ENCODE measurements at regions not wholly inside any gene's neighbourhood (a gene's known extent, or its start where the extent isn't known, plus 50 kb on each side); places are given as distances from the start of the nearest gene placed in this dataset.

- TF ChIP-seq Cebpa-rat (IDR thresholded peaks at IDR 0.05): no peak
- Histone ChIP-seq H3K4me1 (peaks cover 4 to 7% (median 5%) of the 10 kb centered on the region in 10 experiments), H3K9me3 (replicated peaks in 1 of 11) (peaks cover 0 to 64% (median 23%) of the 10 kb centered on the region in 11 experiments; a peak in 14 of 22 replicates), H3K36me3 (peaks cover 0 to 99% (median 25%) of the 10 kb centered on the region in 11 experiments; a peak in 11 of 22 replicates), H3K4me2 (no peak overlapping the region), H3K27ac (no peak overlapping the region), H3K4me3 (no peak overlapping the region), H4K20me1 (no peaks in the 10 kb centered on the region), H3K9ac (no peak overlapping the region), H3K27me3 (no peaks in the 10 kb centered on the region)
Observed at GRCh38 chr5:158368686-158369085, 509.7 kb upstream of the CLINT1 start.

- peaks cover 0 to 5% (median 0%) of the 10 kb centered on the region in 10 experiments; a peak in 1 of 20 replicates for H3K4me1 ChIP-seq
- no peak overlapping the region for H3K4me3 ChIP-seq
- no peak overlapping the region for H3K27ac ChIP-seq
- no peak overlapping the region for H3K4me2 ChIP-seq
- no peak for TF ChIP-seq Cebpa-rat (IDR thresholded peaks at IDR 0.05)
- H3K36me3 ChIP-seq: peaks cover 0 to 100% (median 46%) of the 10 kb centered on the region in 11 experiments; a peak in 13 of 22 replicates
- no peaks in the 10 kb centered on the region for H4K20me1 ChIP-seq
- no peak overlapping the region for H3K9ac ChIP-seq
- peaks cover 0 to 55% (median 12%) of the 10 kb centered on the region in 11 experiments; a peak in 10 of 22 replicates for H3K9me3 ChIP-seq (replicated peaks in 1 of 11)
- no peaks in the 10 kb centered on the region for H3K27me3 ChIP-seq
Observed at GRCh38 chr5:158364367-158364766, 505.4 kb upstream of the CLINT1 start.

DNA sequence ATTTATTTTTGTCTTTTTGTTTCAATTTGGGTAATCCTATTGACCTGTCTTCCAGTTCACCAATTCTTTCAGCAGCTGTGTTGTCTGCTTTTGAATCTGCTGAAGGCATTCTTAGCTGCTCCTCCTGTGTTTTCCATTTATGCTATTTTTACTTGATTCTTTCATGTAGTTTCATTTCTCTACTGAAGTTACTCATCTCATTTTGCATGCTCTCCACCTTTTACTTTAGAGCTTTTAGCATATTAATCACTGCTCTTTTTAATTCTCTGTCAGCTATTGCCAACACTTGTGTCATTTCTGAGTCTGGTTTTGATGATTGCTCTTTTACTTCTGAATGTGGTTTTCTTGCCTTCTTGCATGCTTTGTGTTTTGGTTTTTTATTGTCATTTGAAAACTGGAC, 496.0 kb upstream of the CLINT1 start:
- H3K4me3 ChIP-seq: no peak overlapping the region
- no peak overlapping the region for H3K9ac ChIP-seq
- H3K9me3 ChIP-seq (replicated peaks in 1 of 11): peaks cover 19 to 76% (median 58%) of the 10 kb centered on the region in 11 experiments
- no peak overlapping the region for H3K4me2 ChIP-seq
- H4K20me1 ChIP-seq: no peaks in the 10 kb centered on the region
- no peaks in the 10 kb centered on the region for H3K4me1 ChIP-seq
- H3K27me3 ChIP-seq: no peaks in the 10 kb centered on the region
- peaks cover 0 to 90% (median 60%) of the 10 kb centered on the region in 11 experiments; a peak in 14 of 22 replicates for H3K36me3 ChIP-seq
- TF ChIP-seq Cebpa-rat (IDR thresholded peaks at IDR 0.05): no peak
- no peak overlapping the region for H3K27ac ChIP-seq

GRCh38 chr5:158351485-158352125, 492.7 kb upstream of the CLINT1 start:
- no peaks in the 10 kb centered on the region for H4K20me1 ChIP-seq
- H3K4me2 ChIP-seq: no peak overlapping the region
- no peak overlapping the region for H3K9ac ChIP-seq
- no peak overlapping the region for H3K4me3 ChIP-seq
- H3K27ac ChIP-seq: no peak overlapping the region
- H3K27me3 ChIP-seq: no peaks in the 10 kb centered on the region
- no peaks in the 10 kb centered on the region for H3K4me1 ChIP-seq
- TF ChIP-seq Cebpa-rat (IDR thresholded peaks at IDR 0.05): no peak
- H3K9me3 ChIP-seq (replicated peaks in 1 of 11): peaks cover 30 to 93% (median 78%) of the 10 kb centered on the region in 11 experiments
- H3K36me3 ChIP-seq: peaks cover 0 to 97% (median 56%) of the 10 kb centered on the region in 11 experiments; a peak in 15 of 22 replicates

GRCh38 chr5:158349987-158350386, 491.0 kb upstream of the CLINT1 start:
- no peak overlapping the region for H3K4me2 ChIP-seq
- H3K27ac ChIP-seq: no peak overlapping the region
- no peak overlapping the region for H3K9ac ChIP-seq
- TF ChIP-seq Cebpa-rat (IDR thresholded peaks at IDR 0.05): no peak
- no peak overlapping the region for H3K4me3 ChIP-seq
- H3K27me3 ChIP-seq: no peaks in the 10 kb centered on the region
- H3K9me3 ChIP-seq (replicated peaks in 1 of 11): peaks cover 40 to 92% (median 78%) of the 10 kb centered on the region in 11 experiments
- peaks cover 0 to 95% (median 48%) of the 10 kb centered on the region in 11 experiments; a peak in 15 of 22 replicates for H3K36me3 ChIP-seq
- no peaks in the 10 kb centered on the region for H3K4me1 ChIP-seq
- H4K20me1 ChIP-seq: no peaks in the 10 kb centered on the region

- H3K9ac ChIP-seq: no peak overlapping the region
- peaks cover 26 to 87% (median 58%) of the 10 kb centered on the region in 11 experiments for H3K9me3 ChIP-seq (replicated peaks in 1 of 11)
- no peaks in the 10 kb centered on the region for H4K20me1 ChIP-seq
- H3K4me1 ChIP-seq: peaks cover 0 to 5% (median 0%) of the 10 kb centered on the region in 10 experiments; a peak in 2 of 20 replicates
- H3K27me3 ChIP-seq: no peaks in the 10 kb centered on the region
- H3K4me3 ChIP-seq: no peak overlapping the region
- peak overlapping the region in 2 of 11 experiments; percentile 4 to 21; a peak in 3 of 22 replicates for H3K4me2 ChIP-seq
- no peak overlapping the region for H3K27ac ChIP-seq
- TF ChIP-seq Cebpa-rat (IDR thresholded peaks at IDR 0.05): no peak
- H3K36me3 ChIP-seq: peaks cover 0 to 81% (median 54%) of the 10 kb centered on the region in 11 experiments; a peak in 14 of 22 replicates
Observed at GRCh38 chr5:158344376-158344775, 485.4 kb upstream of the CLINT1 start.

GRCh38 chr5:158340608-158341007, 481.7 kb upstream of the CLINT1 start:
- H3K9me3 ChIP-seq (replicated peaks in 1 of 11): peaks cover 51 to 88% (median 71%) of the 10 kb centered on the region in 11 experiments
- no peak overlapping the region for H3K4me2 ChIP-seq
- no peak overlapping the region for H3K9ac ChIP-seq
- H3K27ac ChIP-seq: no peak overlapping the region
- peaks cover 0 to 85% (median 73%) of the 10 kb centered on the region in 11 experiments; a peak in 16 of 22 replicates for H3K36me3 ChIP-seq
- H3K27me3 ChIP-seq: no peaks in the 10 kb centered on the region
- H3K4me3 ChIP-seq: no peak overlapping the region
- H3K4me1 ChIP-seq: peaks cover 0 to 5% (median 0%) of the 10 kb centered on the region in 10 experiments; a peak in 2 of 20 replicates
- no peaks in the 10 kb centered on the region for H4K20me1 ChIP-seq
- TF ChIP-seq Cebpa-rat (IDR thresholded peaks at IDR 0.05): no peak

DNA sequence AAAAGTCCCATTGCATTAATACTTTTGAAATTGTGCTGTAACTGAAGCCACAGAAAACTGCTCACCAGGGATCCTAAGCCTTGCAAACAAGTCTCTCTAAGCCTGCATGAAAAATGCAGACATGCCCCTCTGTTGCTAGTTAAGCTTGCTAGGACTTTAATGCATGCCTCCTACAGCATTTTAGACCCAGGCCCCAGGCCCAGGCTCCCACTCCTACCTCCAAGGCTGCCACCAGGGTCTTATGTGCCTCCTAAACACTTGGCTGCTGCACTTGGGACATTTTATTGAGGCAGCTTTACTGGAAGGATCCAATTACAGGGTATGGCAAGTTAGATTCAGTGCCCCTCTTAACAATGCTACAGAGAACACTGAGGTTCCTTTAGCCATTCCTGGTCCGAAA, 467.3 kb upstream of the CLINT1 start:
- Histone ChIP-seq H3K27ac (0 out of 22 replicates have a peak overlapping the region, but pooled peaks of 1 of the 11 experiments have one; percentile 13), H4K20me1 (no peaks in the 10 kb centered on the region), H3K9ac (no peak overlapping the region), H3K4me3 (no peak overlapping the region), H3K36me3 (peaks cover 0 to 83% (median 50%) of the 10 kb centered on the region in 11 experiments; a peak in 16 of 22 replicates), H3K4me1 (peaks cover 0 to 17% (median 11%) of the 10 kb centered on the region in 10 experiments; a peak in 13 of 20 replicates), H3K4me2 (peak overlapping the region in 6 of 11 experiments; percentile 18 to 56 (median 29); a peak in 8 of 22 replicates), H3K9me3 (replicated peaks in 1 of 11) (peaks cover 22 to 67% (median 37%) of the 10 kb centered on the region in 11 experiments), H3K27me3 (no peaks in the 10 kb centered on the region)
- no peak for TF ChIP-seq Cebpa-rat (IDR thresholded peaks at IDR 0.05)

- no peak for TF ChIP-seq Cebpa-rat (IDR thresholded peaks at IDR 0.05)
- H3K9ac ChIP-seq: no peak overlapping the region
- H3K27ac ChIP-seq: no peak overlapping the region
- no peak overlapping the region for H3K4me2 ChIP-seq
- H3K36me3 ChIP-seq: peaks cover 0 to 81% (median 41%) of the 10 kb centered on the region in 11 experiments; a peak in 13 of 22 replicates
- H4K20me1 ChIP-seq: no peaks in the 10 kb centered on the region
- H3K27me3 ChIP-seq: no peaks in the 10 kb centered on the region
- H3K4me3 ChIP-seq: no peak overlapping the region
- H3K4me1 ChIP-seq: peaks cover 0 to 17% (median 11%) of the 10 kb centered on the region in 10 experiments; a peak in 13 of 20 replicates
- peaks cover 4 to 54% (median 20%) of the 10 kb centered on the region in 11 experiments for H3K9me3 ChIP-seq (replicated peaks in 1 of 11)
Observed at GRCh38 chr5:158324236-158324635, 465.3 kb upstream of the CLINT1 start.
